HG02759 (cell line): ENCODE measurements at regions not wholly inside any gene's neighbourhood (a gene's known extent, or its start where the extent isn't known, plus 50 kb on each side); places are given as distances from the start of the nearest gene placed in this dataset.

ENCODE experiments used
- ATAC-seq: cut with Tn5 transposase; IDR thresholded peaks from one replicate; pipeline ENCODE4 v1.9.1; 2021; ENCODE audit warnings: mild to moderate bottlenecking, moderate library complexity; ENCODE audit not compliant: unreplicated experiment

- ATAC-seq, result no peak
These were observed 202.4 kb upstream of the OSR1 start for GRCh38 chr2:19560785-19561184.

DNA sequence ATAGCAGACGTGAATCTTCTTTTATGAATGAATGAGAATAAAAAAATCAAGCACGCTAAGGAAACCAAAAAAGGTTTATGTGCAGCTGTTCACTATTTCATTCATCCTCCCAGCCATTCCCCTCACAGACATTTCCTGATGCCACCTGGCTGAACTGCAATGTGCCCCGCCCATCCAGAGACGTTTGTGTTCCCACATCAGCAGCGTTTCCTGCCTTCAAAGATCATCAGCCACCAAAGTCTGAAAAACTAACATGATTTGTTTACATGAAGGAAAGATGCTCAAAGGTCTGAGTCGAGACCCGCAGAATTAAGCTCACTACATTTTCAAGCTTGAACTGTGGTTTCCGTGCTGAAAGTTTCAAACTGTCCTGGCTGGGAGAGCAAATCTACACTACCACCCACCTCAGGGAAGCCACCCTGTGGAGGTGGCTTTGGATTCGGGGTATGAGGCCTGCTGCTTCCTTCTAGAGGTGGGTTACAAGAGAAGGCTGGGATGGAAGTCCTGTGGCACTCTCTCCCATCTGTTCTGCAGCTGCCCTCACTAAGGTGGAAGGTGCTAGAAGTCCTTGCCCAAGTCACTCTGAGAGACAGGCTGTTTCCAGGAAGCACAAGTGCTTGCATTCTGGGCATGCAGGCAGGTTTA, 201.3 kb upstream of the OSR1 start:
- no peak for ATAC-seq

DNA sequence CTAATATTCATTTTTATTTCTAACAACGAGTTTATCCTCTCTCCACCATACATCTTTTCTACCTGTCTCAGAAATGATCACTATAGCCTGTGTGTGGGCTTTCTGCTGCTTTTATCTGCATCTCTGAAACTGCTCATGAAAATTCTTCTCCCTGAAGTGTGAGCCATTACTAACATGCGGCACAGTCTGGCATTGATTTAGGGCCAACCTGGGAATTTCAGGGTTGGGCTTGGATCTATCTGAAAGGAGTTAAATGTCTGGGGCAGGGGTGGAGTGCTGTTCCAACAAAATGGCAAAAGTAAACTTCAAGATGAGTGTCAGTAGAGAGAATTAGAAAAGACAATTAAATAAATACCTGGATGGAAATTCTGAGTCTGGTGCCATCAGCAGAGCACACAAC, 198.2 kb upstream of the OSR1 start:
- ATAC-seq, result no peak

GRCh38 chr2:19554520-19554919, 196.1 kb upstream of the OSR1 start:
- ATAC-seq, result no peak

DNA sequence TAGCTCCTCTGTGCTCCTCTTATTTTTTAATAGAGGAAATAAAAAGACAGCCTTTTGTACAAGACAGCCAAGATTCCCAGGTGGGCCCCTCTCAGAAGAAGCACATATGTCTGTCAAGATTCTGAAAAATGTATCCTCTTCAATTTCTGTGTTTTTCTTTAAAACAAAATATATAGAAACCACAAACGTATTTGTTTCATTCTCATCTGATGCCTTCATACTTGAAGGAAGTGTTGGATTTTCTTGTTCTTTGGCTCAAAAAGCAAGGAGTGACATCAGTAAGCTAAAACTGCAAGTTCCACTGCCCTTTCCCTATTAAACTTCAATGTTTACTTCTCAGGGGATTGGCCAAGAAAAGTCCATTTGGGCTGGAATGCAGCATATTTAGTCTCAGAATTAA, 193.8 kb upstream of the OSR1 start:
- ATAC-seq, result no peak

GRCh38 chr2:19550750-19551149, 192.3 kb upstream of the OSR1 start:
- no peak for ATAC-seq

GRCh38 chr2:19549821-19550220, 191.4 kb upstream of the OSR1 start:
- no peak for ATAC-seq

DNA sequence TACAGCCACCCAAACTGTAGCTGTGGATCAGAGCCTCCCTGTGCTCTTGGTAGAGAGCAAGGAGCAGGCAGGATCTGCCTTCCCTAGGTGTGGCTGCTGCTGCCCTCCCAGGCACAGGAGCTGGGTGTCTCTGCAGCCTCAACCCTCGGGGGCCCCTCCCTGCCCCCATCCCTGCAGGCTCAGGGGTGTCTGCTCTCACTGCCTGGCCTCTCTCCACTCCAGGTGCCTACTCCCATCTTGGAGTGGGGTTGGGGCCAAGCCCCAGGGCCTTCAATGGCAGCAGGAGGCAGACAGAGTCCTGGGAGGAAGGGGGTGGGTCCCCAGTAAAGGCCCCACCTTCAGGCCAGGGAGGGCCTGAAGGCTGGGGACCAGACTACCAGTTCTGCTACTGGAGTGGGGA, 189.7 kb upstream of the OSR1 start:
- ATAC-seq, result no peak

- no peak for ATAC-seq
These were observed 188.9 kb upstream of the OSR1 start for GRCh38 chr2:19547321-19547720.

- peak; percentile 65 for ATAC-seq
These were observed 187.1 kb upstream of the OSR1 start for GRCh38 chr2:19545507-19545906.

GRCh38 chr2:19543663-19544383, 185.4 kb upstream of the OSR1 start:
- no peak for ATAC-seq

GRCh38 chr2:19542796-19543662, 184.6 kb upstream of the OSR1 start:
- ATAC-seq, result no peak

DNA sequence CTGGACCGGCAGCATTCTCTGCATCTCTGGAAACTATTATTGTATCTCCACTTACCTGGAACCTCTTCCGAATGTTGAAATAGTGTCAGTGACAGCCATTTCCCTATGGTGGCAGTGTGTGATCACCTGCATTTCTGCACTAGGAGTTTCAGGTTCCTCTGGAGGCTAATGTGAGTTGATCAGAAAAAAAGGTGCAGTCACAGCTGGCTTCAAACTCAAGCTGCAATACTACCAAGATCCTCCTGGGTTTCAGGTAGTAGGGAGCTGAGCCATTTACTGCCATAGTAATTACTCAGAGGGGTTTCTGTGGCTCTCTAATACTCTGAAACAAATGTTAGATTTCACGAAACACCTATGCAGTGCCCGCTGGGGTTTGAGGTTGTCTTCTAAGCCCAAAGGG, 183.5 kb upstream of the OSR1 start:
- no peak for ATAC-seq

DNA sequence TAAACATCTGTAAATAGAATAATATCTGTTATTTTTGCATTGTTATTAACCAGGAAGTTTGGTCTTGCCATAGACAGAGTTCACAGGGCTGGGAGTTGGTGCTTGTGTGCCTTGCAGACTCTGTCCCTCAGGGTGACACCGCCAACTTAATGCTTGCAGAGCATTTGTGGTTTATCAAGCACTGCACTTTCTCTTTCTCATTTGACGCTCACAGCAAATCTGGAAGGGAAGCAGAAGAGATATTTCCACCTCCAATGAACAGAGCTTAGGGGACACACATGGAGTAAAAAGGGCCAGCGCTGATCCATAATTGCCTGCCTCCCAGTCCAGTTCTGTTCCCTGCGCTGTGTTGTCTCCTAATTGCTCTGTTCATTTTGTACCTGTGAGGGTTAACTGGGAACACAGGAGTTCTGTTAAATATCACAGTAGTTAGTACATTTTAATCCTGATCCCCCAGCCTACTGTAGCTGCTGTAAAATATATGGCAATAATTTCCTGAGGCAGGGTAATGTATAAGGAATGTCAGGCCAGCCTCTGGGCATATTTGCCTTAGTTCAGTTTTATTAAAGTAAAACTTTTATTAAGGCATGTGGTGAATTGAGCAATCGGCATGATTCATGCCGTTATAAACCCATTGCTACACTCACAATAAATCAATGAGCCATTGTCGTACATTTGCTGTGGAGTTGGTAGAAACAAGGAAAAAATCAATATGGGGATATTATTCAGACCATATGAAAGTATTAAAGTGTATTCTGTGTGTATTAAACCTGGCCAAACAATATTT, 182.5 kb upstream of the OSR1 start:
- no peak for ATAC-seq

- no peak for ATAC-seq
These were observed 180.1 kb upstream of the OSR1 start for GRCh38 chr2:19538411-19538963.

GRCh38 chr2:19536136-19536535, 177.7 kb upstream of the OSR1 start:
- ATAC-seq, result no peak

- ATAC-seq, result no peak
These were observed 174.2 kb upstream of the OSR1 start for GRCh38 chr2:19532547-19533196.

GRCh38 chr2:19529677-19530076, 171.3 kb upstream of the OSR1 start:
- ATAC-seq, result no peak

- ATAC-seq, result no peak
These were observed 169.3 kb upstream of the OSR1 start for GRCh38 chr2:19527771-19528170.

DNA sequence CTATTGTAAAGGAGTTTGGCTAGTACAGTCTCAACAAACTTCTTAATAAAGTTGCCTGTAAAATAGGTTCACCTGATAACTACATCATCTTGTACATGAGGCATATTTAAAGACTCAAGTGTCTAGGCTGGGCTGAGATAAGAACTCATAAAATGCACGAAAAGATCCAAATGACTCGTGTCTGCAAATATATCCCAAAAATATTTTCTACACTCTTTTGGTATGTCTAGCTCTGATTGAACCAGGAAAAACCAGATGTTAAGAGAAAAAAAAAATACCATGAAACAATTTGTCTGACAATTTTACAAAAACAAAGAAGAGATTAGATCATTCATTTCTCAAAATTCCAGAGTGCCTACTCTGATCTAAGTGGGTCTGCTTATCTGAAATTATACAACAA, 166.9 kb upstream of the OSR1 start:
- no peak for ATAC-seq
